ENCODE measurements at regions not wholly inside any gene's neighbourhood (a gene's known extent, or its start where the extent isn't known, plus 50 kb on each side); places are given as distances from the start of the nearest gene placed in this dataset.

DNA sequence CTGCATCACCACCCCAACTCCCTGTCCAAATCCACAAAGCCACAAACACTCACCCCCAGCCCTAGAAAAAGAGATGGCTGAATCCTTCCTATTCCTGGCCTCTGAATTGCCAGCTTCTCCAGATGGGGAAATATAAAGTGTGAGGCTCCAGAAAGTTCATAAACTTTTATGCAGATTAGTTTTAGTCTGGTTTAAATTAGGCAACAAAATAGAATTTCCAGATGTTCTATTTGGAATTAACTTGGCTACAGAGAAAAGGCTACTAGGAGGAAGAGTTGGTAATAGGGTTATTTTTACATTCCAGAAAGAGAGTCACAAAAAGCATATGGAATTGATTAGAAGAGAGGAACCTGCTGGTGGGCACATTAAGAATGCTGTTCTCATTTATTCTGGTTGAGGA, 56.0 kb downstream of the EN1 start:
- TF ChIP-seq MXI1 (conservative IDR thresholded peaks at IDR 0.05; ENCODE audit: poor library complexity, severe bottlenecking) (no peak), CTCF (IDR thresholded peaks at IDR 0.05; ENCODE audit: poor library complexity, severe bottlenecking) (no peak), TAF1 (IDR thresholded peaks at IDR 0.05; ENCODE audit: low read depth) (no peak), EP300 (conservative IDR thresholded peaks at IDR 0.05; ENCODE audit: poor library complexity, severe bottlenecking) (no peak), SMC3 (conservative IDR thresholded peaks at IDR 0.05; ENCODE audit: poor library complexity) (no peak), EZH2 (IDR thresholded peaks at IDR 0.05; ENCODE audit: borderline replicate concordance, insufficient read depth, low read length, poor library complexity, severe bottlenecking) (no peak), RAD21 (conservative IDR thresholded peaks at IDR 0.05) (no peak), POLR2AphosphoS5 (IDR thresholded peaks at IDR 0.05) (no peak)
- TF ChIP-seq, protein P1, sequence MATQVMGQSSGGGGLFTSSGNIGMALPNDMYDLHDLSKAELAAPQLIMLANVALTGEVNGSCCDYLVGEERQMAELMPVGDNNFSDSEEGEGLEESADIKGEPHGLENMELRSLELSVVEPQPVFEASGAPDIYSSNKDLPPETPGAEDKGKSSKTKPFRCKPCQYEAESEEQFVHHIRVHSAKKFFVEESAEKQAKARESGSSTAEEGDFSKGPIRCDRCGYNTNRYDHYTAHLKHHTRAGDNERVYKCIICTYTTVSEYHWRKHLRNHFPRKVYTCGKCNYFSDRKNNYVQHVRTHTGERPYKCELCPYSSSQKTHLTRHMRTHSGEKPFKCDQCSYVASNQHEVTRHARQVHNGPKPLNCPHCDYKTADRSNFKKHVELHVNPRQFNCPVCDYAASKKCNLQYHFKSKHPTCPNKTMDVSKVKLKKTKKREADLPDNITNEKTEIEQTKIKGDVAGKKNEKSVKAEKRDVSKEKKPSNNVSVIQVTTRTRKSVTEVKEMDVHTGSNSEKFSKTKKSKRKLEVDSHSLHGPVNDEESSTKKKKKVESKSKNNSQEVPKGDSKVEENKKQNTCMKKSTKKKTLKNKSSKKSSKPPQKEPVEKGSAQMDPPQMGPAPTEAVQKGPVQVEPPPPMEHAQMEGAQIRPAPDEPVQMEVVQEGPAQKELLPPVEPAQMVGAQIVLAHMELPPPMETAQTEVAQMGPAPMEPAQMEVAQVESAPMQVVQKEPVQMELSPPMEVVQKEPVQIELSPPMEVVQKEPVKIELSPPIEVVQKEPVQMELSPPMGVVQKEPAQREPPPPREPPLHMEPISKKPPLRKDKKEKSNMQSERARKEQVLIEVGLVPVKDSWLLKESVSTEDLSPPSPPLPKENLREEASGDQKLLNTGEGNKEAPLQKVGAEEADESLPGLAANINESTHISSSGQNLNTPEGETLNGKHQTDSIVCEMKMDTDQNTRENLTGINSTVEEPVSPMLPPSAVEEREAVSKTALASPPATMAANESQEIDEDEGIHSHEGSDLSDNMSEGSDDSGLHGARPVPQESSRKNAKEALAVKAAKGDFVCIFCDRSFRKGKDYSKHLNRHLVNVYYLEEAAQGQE (IDR thresholded peaks at IDR 0.05; ENCODE audit: borderline replicate concordance) = no peak
- no peak overlapping the region for H2AFZ ChIP-seq (ENCODE audit: low read depth, low read length)
- H3K36me3 ChIP-seq (ENCODE audit: insufficient read depth, low read length) = no peaks in the 10 kb centered on the region
- no peaks in the 10 kb centered on the region for H4K20me1 ChIP-seq (ENCODE audit: insufficient read depth)
- no peaks in the 10 kb centered on the region for H3F3A ChIP-seq (ENCODE audit: insufficient read depth, low read length, poor library complexity, severe bottlenecking)
- no peak overlapping the region for H3K9ac ChIP-seq (ENCODE audit: low read length)
- H3K4me2 ChIP-seq (ENCODE audit: low read length) = no peak overlapping the region
- no peak overlapping the region for H3K27ac ChIP-seq (ENCODE audit: low read length)
- H3K9me2 ChIP-seq (ENCODE audit: insufficient read depth, low read length) = no peaks in the 10 kb centered on the region
- no peaks in the 10 kb centered on the region for H3K79me2 ChIP-seq (replicated peaks; ENCODE audit: insufficient read depth, low read length)
- H3K9me3 ChIP-seq (ENCODE audit: low read length) = no peaks in the 10 kb centered on the region
- no peak overlapping the region for H3K4me3 ChIP-seq (ENCODE audit: low read length)
- H3K27me3 ChIP-seq (ENCODE audit: insufficient read depth, low read depth, low read length) = peaks cover 8% of the 10 kb centered on the region

DNA sequence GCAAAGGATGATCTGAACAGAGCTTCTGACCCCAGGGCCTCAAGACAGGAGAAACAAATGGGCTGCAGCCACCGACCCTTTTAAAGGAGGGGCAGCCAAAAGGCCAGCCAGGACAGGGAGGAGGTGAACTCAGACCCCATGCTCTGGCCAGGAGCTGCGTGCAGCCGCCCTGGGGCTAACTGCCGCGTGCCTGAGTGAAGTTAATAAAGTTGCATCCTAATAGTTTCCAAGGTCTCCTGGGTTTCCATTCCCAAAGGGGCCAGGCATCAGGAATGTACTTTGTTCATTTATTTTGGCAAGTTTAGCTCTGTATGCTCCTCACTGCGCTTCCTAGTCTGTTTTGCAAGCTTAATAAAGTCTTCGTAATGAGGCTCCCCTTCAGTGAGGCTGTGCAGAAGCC, 60.7 kb downstream of the EN1 start:
- no peak overlapping the region for H2AFZ ChIP-seq (ENCODE audit: low read depth, low read length)
- no peak overlapping the region for H3K27ac ChIP-seq (ENCODE audit: low read length)
- TF ChIP-seq RAD21 (conservative IDR thresholded peaks at IDR 0.05) (no peak), CTCF (IDR thresholded peaks at IDR 0.05; ENCODE audit: poor library complexity, severe bottlenecking) (no peak)
- peaks cover 5% of the 10 kb centered on the region for H3K27me3 ChIP-seq (ENCODE audit: insufficient read depth, low read depth, low read length)
- no peaks in the 10 kb centered on the region for H3K9me2 ChIP-seq (ENCODE audit: insufficient read depth, low read length)
- H4K20me1 ChIP-seq (ENCODE audit: insufficient read depth) = no peaks in the 10 kb centered on the region
- H3K4me3 ChIP-seq (ENCODE audit: low read length) = no peak overlapping the region
- no peaks in the 10 kb centered on the region for H3F3A ChIP-seq (ENCODE audit: insufficient read depth, low read length, poor library complexity, severe bottlenecking)
- H3K36me3 ChIP-seq (ENCODE audit: insufficient read depth, low read length) = no peaks in the 10 kb centered on the region
- no peak overlapping the region for H3K9ac ChIP-seq (ENCODE audit: low read length)
- no peak overlapping the region for H3K4me2 ChIP-seq (ENCODE audit: low read length)
- no peaks in the 10 kb centered on the region for H3K9me3 ChIP-seq (ENCODE audit: low read length)
- no peaks in the 10 kb centered on the region for H3K79me2 ChIP-seq (replicated peaks; ENCODE audit: insufficient read depth, low read length)
